SW 1271 (cell line): ENCODE measurements at regions not wholly inside any gene's neighbourhood (a gene's known extent, or its start where the extent isn't known, plus 50 kb on each side); places are given as distances from the start of the nearest gene placed in this dataset.
A peak's percentile ranks its signal among the peaks of the same experiment; 100 is the strongest.

Source experiments
- DNase-seq, 2 experiments: peaks; one replicate each; lab custom pipeline; 2025; lab: John Stamatoyannopoulos, UW

DNA sequence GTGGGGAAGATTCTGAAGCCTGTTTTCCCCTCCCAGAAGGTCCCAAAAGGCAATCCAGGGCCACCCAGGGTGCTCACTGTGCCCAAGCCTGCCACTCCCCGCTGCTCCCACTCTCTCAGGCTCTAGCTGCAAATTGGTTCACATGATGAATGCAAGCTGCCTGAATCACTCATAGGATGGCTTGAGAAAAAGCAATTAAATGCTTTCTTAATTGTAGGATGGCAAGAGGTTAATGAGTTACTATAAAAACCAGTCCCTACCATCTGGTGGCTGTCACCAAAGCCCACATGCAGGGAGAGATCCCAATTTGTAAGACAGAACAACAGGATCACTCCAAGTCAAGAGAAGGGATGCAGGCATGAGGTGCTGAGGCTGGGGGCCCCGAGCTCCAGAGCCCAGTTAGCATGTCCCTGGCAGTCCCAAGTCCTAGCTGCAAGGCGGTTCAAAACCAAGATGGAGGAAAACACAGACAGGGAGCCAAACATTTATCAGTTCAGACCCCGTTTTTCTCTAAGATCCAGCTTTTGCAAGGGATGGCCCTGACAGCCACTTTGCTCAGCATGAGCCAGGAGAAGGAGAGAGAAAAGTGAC lies 207.1 kb downstream of the UACA start:
- DNase-seq = no peak

DNA sequence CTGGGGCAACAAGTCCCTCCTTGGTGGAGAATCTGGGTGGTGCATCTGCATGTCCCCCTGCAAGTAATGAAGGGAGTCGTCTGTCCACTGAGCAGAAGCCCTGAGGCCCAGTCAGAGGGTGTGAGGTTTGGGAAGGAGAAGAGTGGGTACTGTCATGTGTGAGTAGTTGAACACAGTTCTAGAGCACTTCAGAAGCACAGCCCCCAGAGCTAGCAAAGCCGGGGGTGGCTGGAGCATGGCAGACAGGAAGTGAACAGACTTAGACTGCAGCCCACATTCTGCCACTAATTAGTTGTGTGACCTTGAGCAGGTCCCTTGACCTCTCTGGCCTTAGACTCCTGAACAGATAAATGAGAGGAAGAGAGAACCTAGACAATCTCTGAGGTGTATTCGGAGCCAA lies 207.6 kb downstream of the UACA start:
- DNase-seq = no peak

DNA sequence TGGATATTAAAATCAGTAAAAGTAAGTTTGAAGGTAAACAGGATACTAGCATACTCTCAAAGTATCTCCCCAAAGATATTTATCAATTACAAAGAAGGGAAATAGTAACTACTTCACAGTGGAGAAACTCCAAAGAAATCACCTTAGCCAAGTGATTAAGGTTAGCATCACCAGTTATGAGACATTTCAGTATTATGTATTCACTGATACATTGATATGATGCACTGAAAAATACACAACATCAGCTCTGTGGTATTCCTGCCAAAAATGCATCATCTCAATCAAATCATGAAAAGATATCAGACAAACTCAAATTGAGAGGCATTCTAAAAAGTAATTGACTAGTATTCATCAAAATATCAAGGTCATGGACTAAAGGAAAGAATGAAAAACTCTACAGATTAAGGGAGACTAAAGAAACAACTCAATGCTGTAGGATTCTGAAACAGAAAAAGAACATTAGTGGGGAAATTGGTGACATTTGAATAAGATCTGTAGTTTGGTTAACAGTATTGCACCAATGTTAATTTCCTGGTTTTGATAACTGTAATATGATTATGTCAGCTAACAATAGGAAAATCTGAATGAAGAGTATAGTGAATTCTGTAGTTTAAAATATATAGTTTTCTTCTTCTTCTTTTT lies 215.4 kb downstream of the UACA start:
- DNase-seq = no peak

DNA sequence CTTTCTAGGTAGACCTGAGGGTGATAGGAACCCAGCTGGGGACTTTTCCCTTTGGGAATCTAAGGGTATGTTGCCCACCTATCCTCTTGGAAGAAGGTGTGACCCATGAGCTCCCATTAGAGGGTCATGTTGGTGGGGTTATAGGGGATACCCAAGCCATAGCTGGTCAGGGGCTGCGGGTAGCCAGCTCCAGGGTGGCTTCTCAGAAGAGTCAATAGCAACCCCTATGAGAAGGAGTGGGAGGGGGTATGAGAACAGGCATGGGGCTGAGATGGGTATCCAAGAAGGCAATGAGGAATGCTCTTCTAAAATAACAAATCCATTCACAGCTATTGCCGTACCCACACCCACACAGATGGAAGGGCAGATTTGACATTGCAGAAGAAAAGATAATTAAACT lies 217.8 kb downstream of the UACA start:
- DNase-seq = no peak

DNA sequence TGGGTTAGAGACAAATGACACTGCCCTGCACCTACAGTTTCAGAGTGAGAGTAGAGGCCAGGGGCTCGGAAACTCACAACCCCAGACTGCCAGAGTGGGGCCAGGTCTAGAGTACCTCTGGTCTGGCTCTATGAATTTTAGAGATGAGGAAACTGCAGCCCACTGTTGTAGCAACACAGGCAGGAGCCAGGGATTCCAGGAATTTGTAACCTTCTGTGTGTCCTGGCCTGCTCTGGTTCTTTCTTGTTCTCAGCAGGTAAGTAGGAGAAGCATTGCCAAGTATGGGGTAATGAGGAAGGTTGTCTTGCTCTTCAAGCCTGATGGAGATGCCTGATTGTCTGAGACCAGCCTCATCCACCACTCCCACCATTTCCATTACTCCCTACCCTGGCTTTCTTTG lies 221.8 kb downstream of the UACA start:
- no peak for DNase-seq

DNA sequence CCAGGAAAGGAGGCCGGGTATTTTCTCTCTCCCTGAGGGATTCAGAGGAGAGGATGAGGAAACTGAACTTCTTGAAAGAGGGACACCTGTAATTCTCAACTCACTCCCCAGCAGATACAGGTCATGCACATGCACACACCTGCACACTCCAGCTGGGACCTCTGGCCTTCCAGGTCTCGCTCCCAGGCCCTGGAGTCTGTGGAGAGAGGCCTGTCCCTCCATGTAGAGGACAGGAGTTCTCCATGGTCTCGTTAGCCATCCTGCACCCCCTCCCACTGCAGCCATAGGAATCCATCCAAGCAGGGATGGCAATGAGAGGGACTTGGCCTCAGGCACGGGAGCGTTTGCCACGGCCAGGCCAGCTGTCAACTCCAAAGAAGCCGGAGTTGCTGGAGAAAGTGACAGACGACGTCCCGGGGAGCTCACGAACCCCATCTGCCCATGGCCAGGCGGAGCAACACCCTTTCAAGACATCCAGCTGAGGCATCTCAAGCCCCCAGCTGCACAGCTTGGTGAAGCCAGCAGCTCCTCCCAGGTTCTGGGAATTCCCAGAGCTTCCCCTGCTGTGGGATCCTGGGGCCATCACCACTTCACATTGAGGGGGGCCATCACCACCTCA lies 223.3 kb downstream of the UACA start:
- DNase-seq = no peak

DNA sequence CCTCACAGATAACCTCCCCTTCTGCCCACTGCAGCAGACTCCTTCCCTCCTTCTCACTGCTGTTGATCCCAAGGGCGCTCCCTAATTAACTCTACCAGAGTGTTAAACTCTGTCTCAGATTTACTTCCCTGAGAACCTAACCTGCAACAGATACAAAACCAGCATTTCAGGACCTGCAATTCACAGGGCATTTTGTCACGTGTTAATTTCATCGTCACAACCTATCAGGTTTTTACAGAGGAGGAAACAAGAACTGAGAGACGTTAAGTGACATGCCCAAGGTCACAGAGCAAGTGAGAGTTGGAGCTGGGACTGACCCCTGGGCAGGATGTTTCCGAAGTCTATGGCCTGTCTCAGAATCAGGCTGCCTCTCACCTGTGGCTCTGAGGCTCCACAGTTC lies 223.9 kb downstream of the UACA start:
- no peak for DNase-seq

DNA sequence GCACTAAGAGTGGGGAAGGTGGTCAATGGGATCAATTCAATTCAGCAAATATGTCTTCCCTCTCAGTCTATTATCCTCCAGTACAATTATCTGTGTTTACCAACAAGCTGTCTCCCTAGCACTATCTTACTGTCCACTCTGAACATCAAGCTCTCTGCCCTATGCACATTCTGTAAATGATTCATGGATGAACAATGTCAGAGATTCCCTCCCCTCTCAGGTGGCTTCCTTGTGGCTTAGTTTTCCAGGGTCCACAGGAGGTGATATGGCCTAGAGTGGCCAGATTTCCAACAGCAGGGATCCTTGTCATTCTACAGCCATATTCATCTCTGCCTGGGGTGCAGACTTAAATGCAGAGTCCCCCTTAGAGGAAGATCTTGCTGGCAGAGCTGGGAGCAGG lies 225.1 kb downstream of the UACA start:
- DNase-seq = peak in 1 of 2 experiments; percentile 53

DNA sequence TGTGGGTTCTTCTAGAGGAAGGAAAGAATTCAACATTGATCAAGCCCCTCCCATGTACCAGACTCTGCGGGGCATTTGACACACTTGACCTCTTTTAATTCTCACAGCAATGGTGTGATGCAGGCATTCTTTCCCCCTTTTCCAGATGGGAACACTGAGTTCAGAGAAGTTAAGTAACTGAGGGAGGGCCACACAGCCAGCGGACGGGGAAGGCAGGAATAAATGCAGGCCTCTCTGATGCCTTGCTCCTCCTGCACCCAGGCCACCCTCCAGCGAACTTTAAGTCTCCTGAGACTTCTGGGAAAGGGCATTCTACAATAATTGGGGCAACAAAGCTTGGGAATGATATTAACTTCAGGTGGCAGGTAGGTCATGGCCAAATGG lies 227.4 kb downstream of the UACA start:
- no peak for DNase-seq

DNA sequence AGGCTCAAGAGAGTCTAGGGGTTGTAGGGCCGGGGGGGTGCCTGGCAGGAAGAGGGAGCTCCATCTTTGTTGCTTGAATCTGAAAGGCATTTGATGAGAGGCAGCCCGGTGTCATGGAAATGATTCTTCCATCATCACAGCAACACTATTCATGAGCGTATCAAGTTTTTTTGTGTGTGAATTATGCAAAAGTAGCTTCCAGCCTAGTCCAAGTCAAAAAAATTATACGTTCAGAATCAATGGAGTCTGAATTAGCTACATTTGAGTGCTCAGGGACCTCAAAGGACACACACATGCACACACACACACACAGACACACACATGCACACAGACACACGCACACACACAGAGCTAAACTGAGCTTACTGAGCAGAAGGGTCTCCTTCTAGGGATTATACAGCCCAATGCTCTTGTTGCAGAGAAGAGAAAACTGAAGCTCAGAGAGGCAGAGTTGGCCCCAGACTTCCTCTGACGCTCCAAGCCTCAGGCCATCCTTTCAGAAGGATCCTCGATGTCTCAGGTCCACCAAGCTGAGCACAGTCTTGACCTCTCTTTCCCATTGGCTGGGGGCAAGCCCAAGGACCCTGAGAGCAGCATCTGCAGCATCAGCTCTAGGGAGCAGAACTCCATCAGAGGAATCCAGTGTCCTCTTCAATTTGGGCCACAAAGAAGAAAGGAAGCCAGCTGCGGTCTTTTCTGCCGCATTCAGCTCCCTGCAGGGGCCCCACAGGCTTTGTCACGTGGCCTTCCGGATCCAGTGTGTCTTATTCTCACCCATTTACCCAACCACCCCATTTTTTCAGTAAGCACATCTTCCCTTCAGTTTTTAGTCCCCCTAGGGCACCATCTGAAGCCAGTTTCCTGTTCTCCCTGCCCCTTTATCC lies 228.0 kb downstream of the UACA start:
- no peak for DNase-seq

DNA sequence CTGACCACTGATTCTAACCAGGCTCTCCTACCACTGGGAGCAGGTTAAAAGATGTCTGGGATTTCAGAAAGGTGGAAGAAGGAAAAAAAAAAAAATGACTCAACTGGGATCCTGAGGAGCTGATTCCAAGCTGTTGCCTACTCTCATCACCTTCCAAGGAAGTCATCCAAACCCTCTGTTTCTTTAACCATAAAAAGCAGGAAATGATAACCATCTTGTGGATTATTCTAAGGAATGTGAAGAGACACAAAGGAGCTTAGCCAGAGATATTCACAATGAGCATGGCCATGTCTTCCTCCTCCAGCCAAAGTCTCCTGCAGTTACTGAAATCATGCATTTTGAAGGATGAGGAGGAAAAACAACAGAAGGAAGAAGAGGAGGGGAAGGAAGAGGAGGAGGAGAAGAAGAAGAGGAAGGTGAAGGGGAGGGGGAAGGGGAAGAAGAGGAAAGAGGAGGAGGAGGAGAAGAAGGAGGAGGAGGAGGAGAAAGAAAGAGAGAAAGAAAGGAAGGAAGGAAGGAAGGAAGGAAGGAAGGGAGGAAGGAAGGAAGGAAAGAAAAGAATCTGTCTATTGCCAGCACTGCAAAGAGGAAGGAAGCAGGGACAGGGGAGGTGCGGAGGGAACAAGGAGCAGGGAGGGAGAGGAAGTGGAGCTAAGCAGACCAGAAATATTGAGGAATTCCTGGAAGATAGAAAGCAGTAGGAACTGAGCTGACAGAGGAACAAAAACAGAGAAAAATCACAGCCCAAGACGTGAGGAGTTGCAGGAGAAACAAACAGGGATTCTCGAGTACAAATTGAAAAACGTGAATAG lies 229.2 kb downstream of the UACA start:
- no peak for DNase-seq

DNA sequence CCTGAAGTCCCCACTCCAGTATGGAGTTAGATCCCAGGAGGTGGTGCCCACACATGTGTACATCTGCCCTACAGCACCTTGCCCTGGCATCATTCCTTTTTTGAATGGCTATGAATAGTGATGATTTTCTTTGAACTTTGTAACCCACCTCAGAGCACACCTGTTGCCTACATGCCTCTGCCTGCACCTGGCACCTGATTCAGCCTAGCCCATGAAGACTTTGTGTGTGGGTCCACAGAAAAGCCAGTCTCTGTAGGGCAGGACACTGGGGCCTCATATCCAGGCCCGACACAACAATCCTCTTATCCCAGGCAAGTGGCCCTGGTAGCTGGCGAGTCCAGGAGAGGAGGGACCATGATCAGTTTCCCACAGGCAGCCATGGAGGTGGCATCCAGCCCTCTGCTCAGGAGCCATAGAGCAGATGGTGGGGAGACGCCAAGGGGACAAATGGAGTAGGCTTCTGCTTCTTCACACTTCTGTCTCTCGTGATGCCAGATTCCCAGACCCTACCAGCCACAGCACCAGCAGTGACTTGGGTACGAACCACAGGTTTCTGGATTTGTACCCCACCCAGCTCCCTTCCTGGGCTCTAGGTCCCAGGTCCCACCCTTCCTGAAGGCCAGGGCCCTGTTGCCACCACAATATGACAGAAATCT lies 230.7 kb downstream of the UACA start:
- DNase-seq = no peak

DNA sequence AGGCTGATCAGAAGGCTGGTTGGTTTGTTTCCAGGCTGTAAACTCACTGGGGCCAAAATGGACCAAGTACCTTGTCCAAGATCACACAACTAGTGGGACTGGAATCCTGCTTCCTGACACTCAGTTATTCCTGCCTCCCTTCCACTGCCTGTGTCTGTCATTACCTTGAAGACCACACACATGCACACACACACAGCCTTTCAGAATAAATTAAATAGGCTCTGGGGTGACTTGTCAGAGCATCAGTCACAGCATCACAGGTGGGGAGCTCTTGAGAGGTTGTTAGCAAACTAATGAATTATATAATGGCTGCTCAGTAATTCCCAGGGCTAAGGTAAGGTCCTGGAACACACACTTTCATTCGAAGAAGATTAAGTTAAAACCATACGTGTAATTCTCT lies 231.8 kb downstream of the UACA start:
- DNase-seq = no peak

DNA sequence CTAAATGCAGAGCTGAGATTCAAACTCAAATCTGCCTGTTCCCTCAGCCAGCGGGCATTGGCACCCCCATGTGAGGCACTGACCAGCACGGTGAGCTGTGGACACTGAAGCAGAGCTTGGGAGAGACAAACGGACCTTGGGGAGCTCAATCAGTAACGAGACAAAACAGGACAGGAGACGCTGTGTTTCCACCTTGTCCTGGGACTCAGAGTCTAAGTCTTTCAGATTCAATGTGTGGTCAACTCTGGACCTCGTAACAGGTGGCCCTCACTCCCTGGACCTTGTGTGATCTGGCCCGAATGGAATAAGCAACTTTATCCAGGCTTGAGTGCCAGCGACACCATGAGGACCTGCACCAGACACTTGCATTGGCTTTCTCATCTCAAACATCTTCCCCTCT lies 232.5 kb downstream of the UACA start:
- no peak for DNase-seq

DNA sequence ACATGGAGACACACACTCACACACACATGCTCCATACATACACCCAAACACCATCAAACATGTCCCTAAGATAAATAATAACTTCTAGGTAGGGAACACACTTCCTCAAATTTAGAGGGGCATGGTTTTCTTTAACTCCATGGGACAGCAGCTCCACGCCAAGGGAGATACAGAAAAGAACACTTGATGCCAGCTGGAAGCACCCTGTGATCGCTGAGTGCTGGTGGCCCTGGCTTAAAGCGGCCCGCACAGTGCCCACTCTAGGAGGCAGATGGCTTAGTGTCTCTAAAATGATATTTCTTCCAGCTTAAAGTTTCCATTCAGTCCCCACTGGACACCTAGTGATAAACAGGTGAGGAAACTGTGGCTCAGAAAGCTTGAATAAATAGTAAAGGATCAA lies 232.9 kb downstream of the UACA start:
- no peak for DNase-seq

DNA sequence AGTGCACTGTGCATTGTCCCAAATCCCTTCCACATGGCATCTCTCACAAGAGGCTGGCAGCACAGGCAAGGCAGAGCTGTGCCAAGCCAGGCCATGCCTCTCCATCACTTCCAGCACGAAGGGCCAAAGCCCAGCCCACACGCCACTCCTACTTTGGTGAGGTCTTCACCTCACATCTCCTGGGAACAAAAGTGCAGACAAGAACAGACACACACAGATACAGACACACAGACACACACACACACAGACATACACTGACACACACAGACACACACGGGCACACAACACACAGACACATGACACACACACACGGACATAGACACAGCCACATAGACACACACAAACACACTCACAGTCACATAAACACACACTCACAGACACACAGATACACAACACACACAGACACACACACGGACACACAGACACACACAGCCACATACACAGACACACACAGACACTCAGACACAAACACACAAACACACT lies 233.3 kb downstream of the UACA start:
- DNase-seq = no peak

DNA sequence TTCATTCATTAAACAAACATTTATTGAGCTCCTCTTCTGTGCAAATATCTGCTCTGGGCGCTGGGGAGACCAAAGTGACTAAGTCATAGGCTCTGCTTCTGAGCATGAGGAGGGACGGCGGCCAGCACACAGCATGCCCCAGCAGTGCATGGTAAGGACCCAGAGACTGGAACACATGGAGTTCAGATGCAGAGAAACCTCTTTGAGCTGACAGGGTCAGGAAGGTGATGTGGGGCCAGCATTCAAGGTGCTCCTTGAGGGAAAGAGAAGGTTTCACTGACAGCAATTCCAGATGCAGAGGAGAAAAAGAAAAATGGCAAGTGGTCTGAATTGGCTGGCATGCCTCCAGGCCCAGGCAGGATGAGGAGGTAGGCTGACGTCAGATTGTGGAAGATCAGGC lies 234.5 kb downstream of the UACA start:
- no peak for DNase-seq

DNA sequence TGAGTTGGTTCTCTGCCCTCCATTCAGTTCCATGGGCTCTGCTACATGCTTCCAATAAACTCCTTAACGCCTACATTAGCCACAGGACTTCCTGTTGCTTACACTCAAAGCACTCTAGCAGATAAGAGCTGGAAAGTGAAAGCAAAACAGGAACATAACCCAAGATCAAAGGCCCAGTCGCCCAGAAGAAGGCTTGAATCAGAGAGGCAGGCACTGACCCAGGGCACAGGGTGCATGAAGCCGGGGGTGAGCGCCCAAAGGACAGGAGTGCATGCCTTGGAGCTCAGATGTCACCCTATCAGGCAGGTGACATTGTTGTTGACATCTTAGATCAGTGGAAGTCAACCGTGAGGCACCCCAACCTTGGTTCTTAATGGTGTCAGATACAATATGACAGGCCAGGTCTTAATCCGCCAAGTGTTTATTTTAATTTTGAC lies 235.1 kb downstream of the UACA start:
- DNase-seq = peak in 1 of 2 experiments; percentile 26

DNA sequence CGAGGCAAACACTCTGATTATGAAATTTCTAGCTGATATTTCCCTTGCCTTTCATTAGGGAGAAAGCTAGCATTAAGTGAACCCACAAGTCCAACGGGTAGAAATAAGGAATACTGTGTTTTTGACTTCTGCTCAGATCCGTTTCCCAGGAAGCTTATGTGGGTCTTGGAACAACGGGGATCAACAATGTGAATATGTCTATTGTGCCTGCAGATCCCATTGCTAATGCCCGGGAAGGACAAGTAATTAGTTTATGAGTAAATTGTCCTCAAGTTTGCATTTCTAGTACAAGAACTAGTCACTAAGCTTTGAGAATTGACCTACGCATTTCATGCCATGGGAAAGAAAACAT lies 236.4 kb downstream of the UACA start:
- no peak for DNase-seq

DNA sequence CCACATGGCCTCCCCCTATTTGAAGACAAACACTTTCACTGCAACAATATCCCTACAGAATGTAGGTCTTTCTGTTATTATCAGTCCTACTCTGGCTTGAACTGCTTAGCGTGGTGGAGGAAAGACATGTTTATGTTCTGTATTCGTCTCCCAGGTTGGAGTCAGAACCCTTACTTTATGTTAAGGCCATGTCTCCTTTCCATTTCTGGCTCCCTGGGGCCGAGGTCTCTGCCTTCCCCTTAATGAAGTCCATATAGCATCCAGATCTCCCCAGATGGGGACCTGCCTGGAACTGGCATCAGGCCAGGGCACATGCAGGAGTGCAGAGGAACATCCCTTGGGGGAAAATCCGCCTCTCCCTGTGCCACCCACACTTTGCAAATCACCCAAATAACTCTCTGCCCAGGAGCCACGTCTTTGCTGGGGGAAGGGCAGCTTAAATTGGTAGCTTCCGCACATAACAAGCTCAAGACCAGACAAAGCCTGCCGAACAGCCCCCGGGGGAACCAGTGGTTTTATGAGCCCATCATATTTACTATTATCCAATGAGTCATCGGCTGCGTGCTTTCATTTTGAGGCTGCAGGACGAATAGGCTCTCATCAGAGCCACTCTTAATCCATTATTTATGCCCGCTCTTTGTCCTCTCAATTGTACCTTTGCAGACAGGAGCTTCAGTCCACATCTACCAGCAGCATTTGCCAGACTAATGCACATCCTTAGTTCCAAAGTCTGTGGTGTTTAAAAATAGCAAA lies 237.0 kb downstream of the UACA start:
- DNase-seq = no peak

DNA sequence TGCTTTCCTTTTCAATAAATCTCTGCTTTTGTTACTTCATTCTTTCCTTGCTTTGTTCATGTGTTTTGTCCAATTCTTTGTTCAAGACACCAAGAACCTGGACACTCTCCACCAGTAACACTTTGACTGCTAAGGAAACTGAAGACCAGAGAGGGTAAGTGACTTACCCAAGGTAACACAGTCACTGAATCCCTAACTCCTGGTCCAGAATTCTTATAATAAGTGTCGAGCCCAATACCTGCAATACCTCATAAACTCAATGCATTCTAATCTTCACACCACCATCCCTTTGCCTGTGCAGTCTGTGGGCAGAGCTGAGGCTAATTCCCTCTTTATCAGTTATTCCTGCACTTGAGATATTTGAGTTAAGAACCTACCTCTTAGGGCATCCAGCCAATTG lies 237.8 kb downstream of the UACA start:
- no peak for DNase-seq
